Adrenal gland (tissue), 5 donors: ENCODE measurements at regions not wholly inside any gene's neighbourhood (a gene's known extent, or its start where the extent isn't known, plus 50 kb on each side); places are given as distances from the start of the nearest gene placed in this dataset.

Source experiments
- POLR2A ChIP-seq, 2 donors: fragments of 450-650 bp; IDR thresholded peaks; one replicate each; pipeline ENCODE4 v1.6.1; 2017; ENCODE audit warnings: antibody characterized with exemption in 2 of 2, mild to moderate bottlenecking in 2 of 2, moderate library complexity in 1 of 2
- TF ChIP-seq, protein P1 (sequence below), 6 experiments: fragments of 450-650 bp in 4 of 6; fragments of 200-600 bp in 2 of 6; sonication (generic) in 1 of 6; IDR thresholded peaks; 1 replicate in 5 of 6; 2 replicates in 1 of 6; pipeline versions ENCODE4 v1.5.1 to v1.8.0; 2016 to 2021; ENCODE audit warnings: antibody characterized with exemption in 6 of 6, mild to moderate bottlenecking in 2 of 6, moderate library complexity in 1 of 6
- donor health status: DM: no; HTN: no; CAD: no.

GRCh38 chrX:63932006-63932405, 147.0 kb upstream of the ARHGEF9 start:
- TF ChIP-seq, protein P1, sequence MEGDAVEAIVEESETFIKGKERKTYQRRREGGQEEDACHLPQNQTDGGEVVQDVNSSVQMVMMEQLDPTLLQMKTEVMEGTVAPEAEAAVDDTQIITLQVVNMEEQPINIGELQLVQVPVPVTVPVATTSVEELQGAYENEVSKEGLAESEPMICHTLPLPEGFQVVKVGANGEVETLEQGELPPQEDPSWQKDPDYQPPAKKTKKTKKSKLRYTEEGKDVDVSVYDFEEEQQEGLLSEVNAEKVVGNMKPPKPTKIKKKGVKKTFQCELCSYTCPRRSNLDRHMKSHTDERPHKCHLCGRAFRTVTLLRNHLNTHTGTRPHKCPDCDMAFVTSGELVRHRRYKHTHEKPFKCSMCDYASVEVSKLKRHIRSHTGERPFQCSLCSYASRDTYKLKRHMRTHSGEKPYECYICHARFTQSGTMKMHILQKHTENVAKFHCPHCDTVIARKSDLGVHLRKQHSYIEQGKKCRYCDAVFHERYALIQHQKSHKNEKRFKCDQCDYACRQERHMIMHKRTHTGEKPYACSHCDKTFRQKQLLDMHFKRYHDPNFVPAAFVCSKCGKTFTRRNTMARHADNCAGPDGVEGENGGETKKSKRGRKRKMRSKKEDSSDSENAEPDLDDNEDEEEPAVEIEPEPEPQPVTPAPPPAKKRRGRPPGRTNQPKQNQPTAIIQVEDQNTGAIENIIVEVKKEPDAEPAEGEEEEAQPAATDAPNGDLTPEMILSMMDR (IDR thresholded peaks at IDR 0.05), result no peak
- no peak for TF ChIP-seq POLR2A (IDR thresholded peaks at IDR 0.05)
